ENCODE measurements at regions not wholly inside any gene's neighbourhood (a gene's known extent, or its start where the extent isn't known, plus 50 kb on each side); places are given as distances from the start of the nearest gene placed in this dataset.

- TF ChIP-seq CTCF (IDR thresholded peaks at IDR 0.05) (no peak), NFIC (IDR thresholded peaks at IDR 0.05; ENCODE audit: borderline replicate concordance) (no peak)
Measured at GRCh38 chr9:129506041-129506440, 114.9 kb downstream of the C9orf50 start.
